Activated naive CD8-positive, alpha-beta T cell treated with anti-CD3 and anti-CD28 coated beads for 36 hours (primary cell): ENCODE measurements at regions not wholly inside any gene's neighbourhood (a gene's known extent, or its start where the extent isn't known, plus 50 kb on each side); places are given as distances from the start of the nearest gene placed in this dataset.

Source experiments
- DNase-seq: peaks from one replicate; pipeline ENCODE4 v3.0.0; 2021
- H3K27ac Mint-ChIP-seq: one replicate; pipeline ENCODE4 v1.8.0; 2022; ENCODE audit warnings: mild to moderate bottlenecking, moderate library complexity, mixed read lengths
- H3K27me3 Mint-ChIP-seq: one replicate; pipeline ENCODE4 v1.8.0; 2022; ENCODE audit warnings: mild to moderate bottlenecking, mixed read lengths
- H3K36me3 Mint-ChIP-seq: one replicate; pipeline ENCODE4 v1.8.0; 2021; ENCODE audit warnings: mild to moderate bottlenecking, mixed read lengths
- H3K4me1 Mint-ChIP-seq: one replicate; pipeline ENCODE4 v1.8.0; 2021; ENCODE audit warnings: mixed read lengths
- H3K4me3 Mint-ChIP-seq: one replicate; pipeline ENCODE4 v1.8.0; 2022; ENCODE audit warnings: mild to moderate bottlenecking, moderate library complexity, mixed read lengths
- H3K9me3 Mint-ChIP-seq: one replicate; pipeline ENCODE4 v1.8.0; 2022; ENCODE audit warnings: mixed read lengths

DNA sequence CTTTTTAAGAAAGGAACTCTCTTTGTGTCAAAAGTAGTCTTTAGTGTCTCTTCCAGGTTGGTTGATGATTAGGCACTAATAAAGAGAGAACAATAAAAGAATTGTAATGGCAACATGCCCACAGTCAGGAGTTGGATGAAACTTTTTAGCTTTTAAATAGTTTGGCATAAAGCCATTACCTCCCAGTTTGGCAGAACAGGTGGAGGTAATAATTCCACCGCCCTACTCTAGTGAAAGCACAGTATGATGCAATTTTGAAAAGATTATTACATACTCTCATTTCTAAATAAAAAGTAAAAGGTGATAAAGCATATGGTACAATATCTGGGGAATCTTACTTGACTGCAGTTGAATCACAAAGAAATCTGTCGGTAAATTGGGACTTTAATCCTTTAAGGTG is 497.6 kb downstream of the SUCLA2 start:
- Mint-ChIP-seq H3K36me3 (no peaks in the 10 kb centered on the region), H3K27me3 (no peaks in the 10 kb centered on the region), H3K9me3 (no peaks in the 10 kb centered on the region), H3K27ac (no peak overlapping the region), H3K4me1 (no peaks in the 10 kb centered on the region), H3K4me3 (no peak overlapping the region)
- no peak for DNase-seq

DNA sequence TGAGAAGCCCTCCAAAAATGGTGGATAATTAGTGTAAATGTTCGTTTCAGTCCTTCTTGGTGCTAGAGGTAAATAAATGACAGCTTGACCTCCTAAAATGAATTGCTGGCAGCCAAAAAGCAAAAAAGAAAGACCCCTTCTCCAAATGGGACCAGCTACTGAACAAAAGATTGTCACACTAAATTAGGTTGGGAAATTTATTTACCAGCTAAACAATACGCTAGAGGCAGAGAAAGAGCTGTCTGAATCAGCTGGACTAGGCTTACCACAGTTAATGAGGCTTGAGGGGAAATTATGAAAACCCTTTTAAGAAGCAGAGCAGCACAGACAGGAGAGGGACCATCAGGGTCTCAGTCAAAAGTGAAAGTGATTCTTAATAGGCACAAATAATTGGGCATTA is 498.9 kb downstream of the SUCLA2 start:
- Mint-ChIP-seq H3K9me3 (no peaks in the 10 kb centered on the region), H3K36me3 (no peaks in the 10 kb centered on the region), H3K27ac (no peak overlapping the region), H3K4me1 (no peaks in the 10 kb centered on the region), H3K4me3 (no peak overlapping the region), H3K27me3 (peaks cover 4% of the 10 kb centered on the region)
- DNase-seq, result no peak

DNA sequence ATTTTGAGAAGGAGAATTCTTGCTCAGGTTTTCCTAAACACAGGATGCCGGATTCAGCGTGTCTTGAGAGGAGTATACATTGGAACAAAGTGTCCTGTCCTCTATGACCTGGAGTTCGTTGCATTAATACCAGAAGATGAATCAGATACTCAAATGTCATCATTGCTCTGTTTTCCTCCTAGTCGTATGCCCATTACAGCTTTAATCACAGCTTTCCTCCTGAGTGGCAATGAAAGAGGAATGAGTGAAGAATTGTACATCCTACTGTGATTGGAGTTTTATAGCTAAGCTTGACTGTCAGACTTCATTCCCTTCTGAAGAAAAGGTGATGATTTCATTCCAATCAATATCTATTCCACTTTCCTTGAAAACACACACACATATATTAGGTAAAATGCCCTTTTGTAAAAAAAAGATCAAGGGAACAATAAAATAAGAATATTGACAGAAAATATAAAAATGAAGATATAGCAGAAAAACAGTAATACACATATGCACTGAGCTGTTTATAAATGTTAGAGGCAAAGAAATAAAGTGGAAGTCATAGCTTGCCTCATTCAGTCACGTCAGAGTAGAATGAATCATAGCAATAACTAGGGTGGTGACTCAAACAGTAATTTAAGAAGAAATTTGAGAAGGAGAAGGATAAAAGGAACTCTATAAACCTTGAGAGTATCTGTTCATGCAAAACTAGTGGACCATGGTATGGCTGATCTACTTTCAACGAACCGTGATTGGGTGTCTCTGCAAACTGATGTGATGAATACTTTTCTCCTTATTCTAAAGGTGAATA is 501.5 kb downstream of the SUCLA2 start:
- Mint-ChIP-seq H3K4me3 (no peak overlapping the region), H3K27me3 (peaks cover 4% of the 10 kb centered on the region), H3K9me3 (no peaks in the 10 kb centered on the region), H3K27ac (no peak overlapping the region), H3K4me1 (no peaks in the 10 kb centered on the region), H3K36me3 (no peaks in the 10 kb centered on the region)
- no peak for DNase-seq

DNA sequence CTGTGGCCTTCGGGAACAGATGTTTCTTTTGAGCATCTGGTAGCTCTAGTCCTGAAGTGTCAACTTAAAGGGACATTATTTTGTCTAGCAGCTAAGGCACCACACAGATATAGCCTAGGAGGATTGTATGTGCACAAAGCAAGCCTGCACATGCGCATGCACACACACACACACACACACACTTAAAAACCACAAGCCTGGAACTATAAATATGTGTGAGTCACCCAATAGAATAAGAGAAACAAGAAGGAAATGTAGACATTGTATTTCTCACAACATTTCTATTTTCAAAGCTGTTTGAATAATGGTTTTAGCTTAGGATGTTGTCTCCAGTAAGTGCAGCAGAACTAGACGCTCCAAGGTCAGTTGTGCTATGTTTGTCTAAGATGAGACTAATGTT is 516.5 kb downstream of the SUCLA2 start:
- Mint-ChIP-seq H3K4me3 (no peak overlapping the region), H3K9me3 (no peaks in the 10 kb centered on the region)
- DNase-seq, result no peak

DNA sequence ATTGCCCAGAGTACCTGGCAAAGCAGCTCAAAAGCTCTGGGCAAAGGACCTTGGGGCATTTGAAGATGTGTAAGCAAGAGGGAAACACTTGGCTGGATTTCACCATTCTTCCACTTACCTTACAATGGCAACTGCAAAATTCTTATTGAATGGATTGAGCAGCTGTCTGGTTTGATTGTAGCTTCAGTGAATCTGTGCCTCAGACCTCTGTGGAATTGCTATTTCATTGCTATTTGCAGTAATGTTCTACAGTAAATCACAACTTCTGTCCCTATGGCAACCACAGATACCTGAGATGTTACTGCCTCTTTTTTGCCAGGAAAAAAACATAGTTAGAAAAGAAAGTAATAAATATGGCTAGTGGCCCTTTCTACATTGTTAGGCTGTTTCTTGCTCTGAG is 519.5 kb downstream of the SUCLA2 start:
- no peaks in the 10 kb centered on the region for H3K9me3 Mint-ChIP-seq
- H3K4me1 Mint-ChIP-seq, result no peaks in the 10 kb centered on the region
- DNase-seq, result no peak
- no peak overlapping the region for H3K27ac Mint-ChIP-seq
- H3K36me3 Mint-ChIP-seq, result no peaks in the 10 kb centered on the region
- no peak overlapping the region for H3K4me3 Mint-ChIP-seq
- H3K27me3 Mint-ChIP-seq, result peaks cover 3% of the 10 kb centered on the region

More for the DNA sequence above, 516.5 kb downstream of the SUCLA2 start:
- Mint-ChIP-seq H3K4me1 (no peaks in the 10 kb centered on the region), H3K27ac (no peak overlapping the region), H3K36me3 (no peaks in the 10 kb centered on the region), H3K27me3 (peaks cover 3% of the 10 kb centered on the region)

DNA sequence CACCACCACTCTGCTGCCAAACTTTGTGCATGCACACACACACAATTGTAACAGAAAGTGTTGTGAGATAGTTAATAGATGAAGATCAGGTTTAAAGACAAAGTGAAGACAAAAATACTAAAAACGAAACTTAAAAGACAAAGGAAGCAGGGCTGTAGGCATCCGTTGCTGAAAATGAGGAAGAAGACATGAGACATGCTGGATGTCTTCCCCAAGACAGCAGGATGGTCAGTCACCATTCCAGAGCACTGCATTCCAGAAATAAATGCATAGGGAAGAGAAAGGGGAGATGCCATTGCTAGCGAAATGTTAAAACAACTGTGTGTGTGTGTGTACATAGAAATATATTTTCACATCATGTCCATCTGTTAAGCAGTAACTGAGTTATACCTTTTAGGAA is 520.1 kb downstream of the SUCLA2 start:
- Mint-ChIP-seq H3K4me3 (no peak overlapping the region), H3K27ac (no peak overlapping the region), H3K27me3 (peaks cover 3% of the 10 kb centered on the region), H3K4me1 (no peaks in the 10 kb centered on the region), H3K36me3 (no peaks in the 10 kb centered on the region), H3K9me3 (no peaks in the 10 kb centered on the region)
- DNase-seq, result no peak

DNA sequence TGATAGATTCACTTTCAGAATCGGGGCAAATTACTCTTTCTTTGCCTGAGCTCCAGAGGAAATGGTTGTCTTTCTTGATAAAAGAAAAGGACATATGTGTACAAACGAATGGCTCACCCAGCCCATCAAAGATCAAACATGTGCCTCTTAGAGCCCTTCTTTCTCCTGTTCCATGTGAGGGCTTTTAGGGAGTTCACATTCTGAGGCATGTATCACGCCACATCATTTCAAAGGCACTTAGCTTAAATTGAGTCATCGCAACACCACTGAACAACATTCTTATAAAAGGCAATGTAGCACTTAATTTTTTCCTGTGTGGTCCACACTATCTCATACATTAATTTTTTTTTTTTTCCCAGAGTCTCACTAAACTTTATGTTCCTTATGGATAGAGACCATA is 521.0 kb downstream of the SUCLA2 start:
- no peak overlapping the region for H3K27ac Mint-ChIP-seq
- H3K4me1 Mint-ChIP-seq, result no peaks in the 10 kb centered on the region
- DNase-seq, result no peak
- H3K9me3 Mint-ChIP-seq, result no peaks in the 10 kb centered on the region
- H3K36me3 Mint-ChIP-seq, result no peaks in the 10 kb centered on the region
- H3K4me3 Mint-ChIP-seq, result no peak overlapping the region
- peaks cover 3% of the 10 kb centered on the region for H3K27me3 Mint-ChIP-seq

DNA sequence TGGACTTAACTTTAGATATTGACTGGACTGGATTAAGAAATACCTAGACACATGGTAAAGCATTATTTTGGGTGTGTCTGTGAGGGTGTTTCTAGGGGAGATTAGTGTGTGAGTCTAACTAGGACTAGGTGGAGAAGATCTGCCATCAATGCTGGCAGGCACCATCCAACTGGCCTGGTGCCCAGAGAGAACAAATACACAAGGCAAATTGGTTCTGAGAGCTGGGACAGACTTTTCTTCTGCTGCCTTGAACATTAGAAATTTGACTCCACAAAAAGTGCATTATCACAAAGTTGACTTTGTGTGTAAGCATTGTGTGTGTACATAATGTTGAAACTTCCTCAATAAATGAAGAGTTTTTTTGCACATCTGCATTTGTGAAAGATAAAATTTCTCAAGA is 522.1 kb downstream of the SUCLA2 start:
- Mint-ChIP-seq H3K9me3 (no peaks in the 10 kb centered on the region), H3K4me1 (no peaks in the 10 kb centered on the region), H3K4me3 (no peak overlapping the region), H3K36me3 (no peaks in the 10 kb centered on the region), H3K27ac (no peak overlapping the region), H3K27me3 (peaks cover 3% of the 10 kb centered on the region)
- no peak for DNase-seq

DNA sequence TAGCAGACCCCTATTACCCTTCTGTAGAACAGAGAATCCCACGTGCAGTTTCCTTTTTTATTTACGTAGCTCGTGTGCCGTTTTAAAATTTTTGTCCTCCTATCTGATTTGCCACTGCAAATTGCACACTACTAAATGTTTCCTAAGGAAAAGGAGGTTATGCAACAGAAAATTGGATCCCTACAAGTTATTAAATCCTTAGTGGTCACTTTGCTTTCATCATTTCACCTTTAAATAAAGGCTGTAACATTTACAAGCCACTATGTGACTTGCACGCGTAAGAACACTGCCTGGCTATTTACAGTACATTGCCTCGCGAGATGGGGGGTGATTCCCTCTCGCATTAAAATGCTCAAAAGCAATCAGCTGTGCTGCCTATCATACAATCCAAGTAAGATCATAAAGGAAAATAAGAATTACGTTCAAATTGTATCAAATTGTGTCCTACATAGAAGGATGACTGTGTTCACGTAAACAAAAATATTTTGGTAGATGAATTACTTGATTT is 525.6 kb downstream of the SUCLA2 start:
- H3K27me3 Mint-ChIP-seq, result no peaks in the 10 kb centered on the region
- H3K4me1 Mint-ChIP-seq, result no peaks in the 10 kb centered on the region
- H3K9me3 Mint-ChIP-seq, result no peaks in the 10 kb centered on the region
- no peak overlapping the region for H3K4me3 Mint-ChIP-seq
- H3K36me3 Mint-ChIP-seq, result no peaks in the 10 kb centered on the region
- no peak overlapping the region for H3K27ac Mint-ChIP-seq
- no peak for DNase-seq

DNA sequence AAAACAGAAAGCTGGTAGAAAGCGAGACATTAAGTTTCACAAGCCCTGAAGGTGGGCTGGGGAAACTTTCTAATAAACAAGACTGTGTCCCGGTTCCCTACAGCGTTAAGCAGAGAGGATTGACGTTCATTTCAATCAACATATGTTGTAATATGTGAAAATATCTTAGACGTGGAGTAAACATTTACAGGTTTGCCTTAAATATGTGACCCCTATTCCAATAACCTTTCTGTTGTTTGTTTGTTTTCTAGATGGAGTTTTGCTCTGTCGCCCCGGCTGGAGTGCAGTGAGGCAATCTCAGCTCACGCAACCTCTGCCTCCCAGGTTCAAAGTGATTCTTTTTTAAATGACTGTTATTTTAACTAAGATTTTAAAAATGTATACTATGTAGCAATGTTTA is 526.2 kb downstream of the SUCLA2 start:
- no peaks in the 10 kb centered on the region for H3K27me3 Mint-ChIP-seq
- H3K4me1 Mint-ChIP-seq, result no peaks in the 10 kb centered on the region
- DNase-seq, result no peak
- H3K36me3 Mint-ChIP-seq, result no peaks in the 10 kb centered on the region
- H3K9me3 Mint-ChIP-seq, result no peaks in the 10 kb centered on the region
- no peak overlapping the region for H3K4me3 Mint-ChIP-seq
- H3K27ac Mint-ChIP-seq, result no peak overlapping the region

DNA sequence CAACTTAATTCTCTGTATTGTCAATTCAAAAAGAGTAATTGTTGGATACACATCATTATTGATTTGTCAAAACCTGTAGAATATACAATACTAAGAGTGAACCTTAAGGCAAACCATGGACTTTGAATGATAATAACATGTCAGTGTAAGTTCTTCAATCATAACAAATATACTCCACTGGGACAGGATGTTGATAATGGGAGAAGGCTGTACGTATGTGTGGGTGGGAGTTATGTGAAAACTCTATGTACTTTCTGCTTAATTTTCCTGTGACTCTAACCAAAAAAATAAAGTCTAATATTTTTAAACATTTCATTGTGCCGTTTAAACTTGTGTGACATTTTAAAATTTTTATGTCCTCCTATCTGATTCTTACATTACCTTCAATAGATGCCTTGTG is 526.7 kb downstream of the SUCLA2 start:
- DNase-seq, result no peak
- H3K4me3 Mint-ChIP-seq, result no peak overlapping the region
- no peaks in the 10 kb centered on the region for H3K4me1 Mint-ChIP-seq
- H3K36me3 Mint-ChIP-seq, result no peaks in the 10 kb centered on the region
- H3K27ac Mint-ChIP-seq, result no peak overlapping the region
- H3K9me3 Mint-ChIP-seq, result no peaks in the 10 kb centered on the region
- no peaks in the 10 kb centered on the region for H3K27me3 Mint-ChIP-seq

DNA sequence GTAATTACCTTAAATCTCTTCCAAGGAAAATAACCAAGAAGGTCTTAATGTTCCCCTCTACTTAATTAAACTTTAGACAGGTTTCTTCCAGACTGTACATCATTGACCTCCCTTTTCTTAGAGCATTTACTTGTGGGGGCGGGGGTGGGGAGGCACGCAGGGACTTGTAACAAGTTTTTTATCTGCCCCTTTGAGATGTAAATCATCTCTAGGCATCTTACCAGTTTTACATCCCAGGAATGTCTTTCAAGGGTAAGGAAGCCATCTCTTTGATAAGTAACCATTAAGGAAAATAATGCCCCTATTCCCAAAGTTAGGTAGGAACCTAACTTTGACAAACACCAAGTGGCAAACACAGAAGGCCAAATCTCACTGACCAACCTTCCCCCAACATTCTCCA is 528.6 kb downstream of the SUCLA2 start:
- H3K9me3 Mint-ChIP-seq, result peaks cover 9% of the 10 kb centered on the region
- H3K27ac Mint-ChIP-seq, result no peak overlapping the region
- no peaks in the 10 kb centered on the region for H3K27me3 Mint-ChIP-seq
- no peaks in the 10 kb centered on the region for H3K4me1 Mint-ChIP-seq
- no peak overlapping the region for H3K4me3 Mint-ChIP-seq
- DNase-seq, result no peak
- no peaks in the 10 kb centered on the region for H3K36me3 Mint-ChIP-seq

DNA sequence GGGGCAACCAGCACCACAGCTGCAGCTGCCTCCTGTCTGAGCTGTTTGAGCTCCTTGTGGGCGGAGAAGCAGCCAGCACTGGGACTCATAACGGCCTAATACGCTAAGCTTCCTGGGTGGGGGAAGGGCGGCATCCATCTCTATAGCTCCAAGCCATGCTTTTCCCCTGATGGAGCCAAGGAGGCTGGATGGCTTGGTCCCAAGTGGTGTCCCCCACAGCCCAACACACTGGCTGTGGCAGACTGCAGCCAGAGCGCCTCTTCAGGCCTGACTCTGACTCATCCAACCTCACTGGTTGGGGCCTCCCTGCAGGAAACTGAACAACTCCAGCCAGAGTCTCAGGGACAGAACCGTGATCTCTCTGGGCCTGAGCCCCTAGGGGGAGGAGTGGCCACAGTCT is 537.3 kb downstream of the SUCLA2 start:
- no peaks in the 10 kb centered on the region for H3K4me1 Mint-ChIP-seq
- DNase-seq, result no peak
- H3K36me3 Mint-ChIP-seq, result no peaks in the 10 kb centered on the region
- no peak overlapping the region for H3K27ac Mint-ChIP-seq
- no peak overlapping the region for H3K4me3 Mint-ChIP-seq
- peaks cover 19% of the 10 kb centered on the region for H3K9me3 Mint-ChIP-seq
- H3K27me3 Mint-ChIP-seq, result no peaks in the 10 kb centered on the region

DNA sequence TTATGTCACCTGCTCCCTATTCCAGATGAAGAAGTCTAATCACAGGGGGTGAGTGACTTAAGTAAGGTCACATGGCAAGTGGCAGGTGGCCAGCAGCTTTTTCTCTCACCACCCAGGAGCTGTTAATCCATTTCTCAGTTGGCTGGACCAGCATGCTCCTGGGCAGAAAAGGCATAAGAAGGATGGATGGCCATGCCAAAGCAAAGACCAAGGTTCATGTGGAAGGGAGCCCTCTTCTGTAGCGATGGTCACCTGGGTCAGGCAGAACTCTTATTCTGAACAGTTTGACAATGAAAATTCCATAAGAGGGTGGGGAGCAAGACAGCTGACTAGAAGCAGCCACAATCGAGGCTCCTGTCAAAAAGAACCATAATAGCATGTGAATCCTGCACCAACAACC is 538.1 kb downstream of the SUCLA2 start:
- Mint-ChIP-seq H3K27me3 (no peaks in the 10 kb centered on the region), H3K4me3 (no peak overlapping the region), H3K4me1 (no peaks in the 10 kb centered on the region), H3K36me3 (no peaks in the 10 kb centered on the region), H3K9me3 (peaks cover 13% of the 10 kb centered on the region), H3K27ac (no peak overlapping the region)
- DNase-seq, result no peak

DNA sequence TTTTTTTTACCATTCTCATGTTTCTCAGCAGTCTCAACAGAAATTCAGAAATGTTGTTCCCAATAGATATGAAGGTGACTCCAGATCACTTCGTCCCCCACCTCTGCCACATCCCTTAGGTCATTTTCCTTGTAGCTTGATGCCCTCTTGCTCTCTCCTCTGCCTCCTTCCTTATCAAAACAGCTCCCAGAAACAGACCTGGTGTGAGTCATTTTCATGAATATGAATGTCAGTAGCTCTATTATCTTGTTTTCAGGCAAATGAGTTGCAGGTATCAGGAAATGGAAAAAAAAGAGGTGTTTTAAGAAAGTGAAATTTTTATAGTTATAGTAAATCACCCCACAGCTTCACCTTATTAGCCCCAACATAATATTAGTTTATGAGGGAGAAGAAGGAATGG is 539.3 kb downstream of the SUCLA2 start:
- DNase-seq, result no peak
- Mint-ChIP-seq H3K4me1 (no peaks in the 10 kb centered on the region), H3K36me3 (no peaks in the 10 kb centered on the region), H3K27me3 (no peaks in the 10 kb centered on the region), H3K27ac (no peak overlapping the region), H3K9me3 (peaks cover 6% of the 10 kb centered on the region), H3K4me3 (no peak overlapping the region)

DNA sequence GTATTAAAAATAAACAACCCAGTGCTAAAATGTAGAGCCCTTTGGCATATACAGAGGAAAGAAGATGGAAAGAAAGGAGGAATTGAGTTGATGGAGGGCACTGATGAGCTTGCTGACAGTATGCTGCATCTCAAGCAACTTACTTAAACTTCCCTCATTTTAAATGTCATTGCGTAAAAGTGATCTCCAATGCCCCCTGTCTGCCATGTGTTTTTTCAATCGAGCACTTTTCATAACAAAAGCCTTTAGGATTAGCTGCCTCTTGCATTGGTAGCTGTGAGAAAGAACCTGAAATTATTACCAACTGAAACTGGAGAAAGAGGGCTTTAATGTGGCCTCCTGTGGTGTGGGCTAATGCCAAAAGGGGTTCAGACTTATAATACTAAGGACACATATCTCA is 541.6 kb downstream of the SUCLA2 start:
- H3K9me3 Mint-ChIP-seq, result peaks cover 3% of the 10 kb centered on the region
- H3K4me3 Mint-ChIP-seq, result no peak overlapping the region
- no peaks in the 10 kb centered on the region for H3K36me3 Mint-ChIP-seq
- DNase-seq, result no peak
- H3K4me1 Mint-ChIP-seq, result no peaks in the 10 kb centered on the region
- no peaks in the 10 kb centered on the region for H3K27me3 Mint-ChIP-seq
- H3K27ac Mint-ChIP-seq, result no peak overlapping the region
